ENCODE measurements at regions not wholly inside any gene's neighbourhood (a gene's known extent, or its start where the extent isn't known, plus 50 kb on each side); places are given as distances from the start of the nearest gene placed in this dataset.
"Not testable (repeated sequence)": the region's sequence is repeated elsewhere in the genome, so short reads cannot be mapped to it uniquely, and the experiment has no call there.

DNA sequence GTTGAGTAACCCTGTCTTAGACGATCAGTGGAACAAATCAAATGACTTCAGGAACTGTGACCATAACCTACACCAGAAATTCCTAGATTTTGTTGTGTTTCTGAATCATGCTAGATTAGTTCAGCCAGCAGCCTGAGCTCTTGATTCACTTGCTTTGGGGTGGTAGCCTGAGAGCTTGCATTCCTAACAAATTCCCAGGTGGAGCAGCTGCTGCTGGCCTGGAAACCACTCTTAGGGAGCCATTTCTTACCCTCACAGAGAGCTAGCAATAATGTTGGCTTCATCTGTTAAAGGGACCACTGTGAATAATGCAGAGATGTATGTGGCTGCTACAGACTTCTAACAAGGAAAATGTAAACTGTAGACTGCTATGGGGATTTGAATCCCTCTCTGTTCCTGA is 388.1 kb upstream of the PRR20A start:
- Histone ChIP-seq H3K4me3 (ENCODE audit: low read depth in 1 of 3, low read length in 3 of 3) (no peak overlapping the region), H3K9me3 (ENCODE audit: control insufficient read depth in 4 of 4, low read length in 3 of 4) (no peaks in the 10 kb centered on the region), H3K27ac (ENCODE audit: low read depth in 1 of 2, low read length in 2 of 2) (no peak overlapping the region), H3K4me1 (ENCODE audit: control insufficient read depth in 4 of 4, insufficient read depth in 4 of 4, low read length in 3 of 4) (no peaks in the 10 kb centered on the region), H3K9ac (ENCODE audit: low read depth in 1 of 2, low read length in 2 of 2) (no peak overlapping the region), H3K27me3 (ENCODE audit: control insufficient read depth in 4 of 4, insufficient read depth in 4 of 4, low read length in 3 of 4) (no peaks in the 10 kb centered on the region), H3K36me3 (ENCODE audit: control insufficient read depth in 4 of 4, insufficient read depth in 3 of 4, low read depth in 1 of 4, low read length in 3 of 4) (no peaks in the 10 kb centered on the region)
- TF ChIP-seq, protein P1, sequence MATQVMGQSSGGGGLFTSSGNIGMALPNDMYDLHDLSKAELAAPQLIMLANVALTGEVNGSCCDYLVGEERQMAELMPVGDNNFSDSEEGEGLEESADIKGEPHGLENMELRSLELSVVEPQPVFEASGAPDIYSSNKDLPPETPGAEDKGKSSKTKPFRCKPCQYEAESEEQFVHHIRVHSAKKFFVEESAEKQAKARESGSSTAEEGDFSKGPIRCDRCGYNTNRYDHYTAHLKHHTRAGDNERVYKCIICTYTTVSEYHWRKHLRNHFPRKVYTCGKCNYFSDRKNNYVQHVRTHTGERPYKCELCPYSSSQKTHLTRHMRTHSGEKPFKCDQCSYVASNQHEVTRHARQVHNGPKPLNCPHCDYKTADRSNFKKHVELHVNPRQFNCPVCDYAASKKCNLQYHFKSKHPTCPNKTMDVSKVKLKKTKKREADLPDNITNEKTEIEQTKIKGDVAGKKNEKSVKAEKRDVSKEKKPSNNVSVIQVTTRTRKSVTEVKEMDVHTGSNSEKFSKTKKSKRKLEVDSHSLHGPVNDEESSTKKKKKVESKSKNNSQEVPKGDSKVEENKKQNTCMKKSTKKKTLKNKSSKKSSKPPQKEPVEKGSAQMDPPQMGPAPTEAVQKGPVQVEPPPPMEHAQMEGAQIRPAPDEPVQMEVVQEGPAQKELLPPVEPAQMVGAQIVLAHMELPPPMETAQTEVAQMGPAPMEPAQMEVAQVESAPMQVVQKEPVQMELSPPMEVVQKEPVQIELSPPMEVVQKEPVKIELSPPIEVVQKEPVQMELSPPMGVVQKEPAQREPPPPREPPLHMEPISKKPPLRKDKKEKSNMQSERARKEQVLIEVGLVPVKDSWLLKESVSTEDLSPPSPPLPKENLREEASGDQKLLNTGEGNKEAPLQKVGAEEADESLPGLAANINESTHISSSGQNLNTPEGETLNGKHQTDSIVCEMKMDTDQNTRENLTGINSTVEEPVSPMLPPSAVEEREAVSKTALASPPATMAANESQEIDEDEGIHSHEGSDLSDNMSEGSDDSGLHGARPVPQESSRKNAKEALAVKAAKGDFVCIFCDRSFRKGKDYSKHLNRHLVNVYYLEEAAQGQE (IDR thresholded peaks at IDR 0.05) = no peak
- TF ChIP-seq, protein P2, sequence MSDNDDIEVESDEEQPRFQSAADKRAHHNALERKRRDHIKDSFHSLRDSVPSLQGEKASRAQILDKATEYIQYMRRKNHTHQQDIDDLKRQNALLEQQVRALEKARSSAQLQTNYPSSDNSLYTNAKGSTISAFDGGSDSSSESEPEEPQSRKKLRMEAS (IDR thresholded peaks at IDR 0.05) = no peak
- no peak for TF ChIP-seq HNF4A (conservative IDR thresholded peaks at IDR 0.05)
- TF ChIP-seq, protein P3, sequence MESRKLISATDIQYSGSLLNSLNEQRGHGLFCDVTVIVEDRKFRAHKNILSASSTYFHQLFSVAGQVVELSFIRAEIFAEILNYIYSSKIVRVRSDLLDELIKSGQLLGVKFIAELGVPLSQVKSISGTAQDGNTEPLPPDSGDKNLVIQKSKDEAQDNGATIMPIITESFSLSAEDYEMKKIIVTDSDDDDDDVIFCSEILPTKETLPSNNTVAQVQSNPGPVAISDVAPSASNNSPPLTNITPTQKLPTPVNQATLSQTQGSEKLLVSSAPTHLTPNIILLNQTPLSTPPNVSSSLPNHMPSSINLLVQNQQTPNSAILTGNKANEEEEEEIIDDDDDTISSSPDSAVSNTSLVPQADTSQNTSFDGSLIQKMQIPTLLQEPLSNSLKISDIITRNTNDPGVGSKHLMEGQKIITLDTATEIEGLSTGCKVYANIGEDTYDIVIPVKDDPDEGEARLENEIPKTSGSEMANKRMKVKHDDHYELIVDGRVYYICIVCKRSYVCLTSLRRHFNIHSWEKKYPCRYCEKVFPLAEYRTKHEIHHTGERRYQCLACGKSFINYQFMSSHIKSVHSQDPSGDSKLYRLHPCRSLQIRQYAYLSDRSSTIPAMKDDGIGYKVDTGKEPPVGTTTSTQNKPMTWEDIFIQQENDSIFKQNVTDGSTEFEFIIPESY (IDR thresholded peaks at IDR 0.05) = no peak
- TF ChIP-seq RXRA (IDR thresholded peaks at IDR 0.05) = no peak
- TF ChIP-seq, protein P4, sequence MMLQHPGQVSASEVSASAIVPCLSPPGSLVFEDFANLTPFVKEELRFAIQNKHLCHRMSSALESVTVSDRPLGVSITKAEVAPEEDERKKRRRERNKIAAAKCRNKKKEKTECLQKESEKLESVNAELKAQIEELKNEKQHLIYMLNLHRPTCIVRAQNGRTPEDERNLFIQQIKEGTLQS (IDR thresholded peaks at IDR 0.05) = no peak
- TF ChIP-seq NR2F2 (IDR thresholded peaks at IDR 0.05) = no peak
- TF ChIP-seq TAF1 (conservative IDR thresholded peaks at IDR 0.05) = no peak
- no peak for TF ChIP-seq JUND (IDR thresholded peaks at IDR 0.05)
- no peak for TF ChIP-seq EGR1 (IDR thresholded peaks at IDR 0.05; ENCODE audit: low read depth in 2 of 2)
- TF ChIP-seq, protein P5, sequence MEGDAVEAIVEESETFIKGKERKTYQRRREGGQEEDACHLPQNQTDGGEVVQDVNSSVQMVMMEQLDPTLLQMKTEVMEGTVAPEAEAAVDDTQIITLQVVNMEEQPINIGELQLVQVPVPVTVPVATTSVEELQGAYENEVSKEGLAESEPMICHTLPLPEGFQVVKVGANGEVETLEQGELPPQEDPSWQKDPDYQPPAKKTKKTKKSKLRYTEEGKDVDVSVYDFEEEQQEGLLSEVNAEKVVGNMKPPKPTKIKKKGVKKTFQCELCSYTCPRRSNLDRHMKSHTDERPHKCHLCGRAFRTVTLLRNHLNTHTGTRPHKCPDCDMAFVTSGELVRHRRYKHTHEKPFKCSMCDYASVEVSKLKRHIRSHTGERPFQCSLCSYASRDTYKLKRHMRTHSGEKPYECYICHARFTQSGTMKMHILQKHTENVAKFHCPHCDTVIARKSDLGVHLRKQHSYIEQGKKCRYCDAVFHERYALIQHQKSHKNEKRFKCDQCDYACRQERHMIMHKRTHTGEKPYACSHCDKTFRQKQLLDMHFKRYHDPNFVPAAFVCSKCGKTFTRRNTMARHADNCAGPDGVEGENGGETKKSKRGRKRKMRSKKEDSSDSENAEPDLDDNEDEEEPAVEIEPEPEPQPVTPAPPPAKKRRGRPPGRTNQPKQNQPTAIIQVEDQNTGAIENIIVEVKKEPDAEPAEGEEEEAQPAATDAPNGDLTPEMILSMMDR (IDR thresholded peaks at IDR 0.05; ENCODE audit: low read depth, low read length, missing input control) = no peak
- 69% methylated on average over 1 of the region's 1 CpG for WGBS
- no peak for DNase-seq (ENCODE audit: low spot score)

DNA sequence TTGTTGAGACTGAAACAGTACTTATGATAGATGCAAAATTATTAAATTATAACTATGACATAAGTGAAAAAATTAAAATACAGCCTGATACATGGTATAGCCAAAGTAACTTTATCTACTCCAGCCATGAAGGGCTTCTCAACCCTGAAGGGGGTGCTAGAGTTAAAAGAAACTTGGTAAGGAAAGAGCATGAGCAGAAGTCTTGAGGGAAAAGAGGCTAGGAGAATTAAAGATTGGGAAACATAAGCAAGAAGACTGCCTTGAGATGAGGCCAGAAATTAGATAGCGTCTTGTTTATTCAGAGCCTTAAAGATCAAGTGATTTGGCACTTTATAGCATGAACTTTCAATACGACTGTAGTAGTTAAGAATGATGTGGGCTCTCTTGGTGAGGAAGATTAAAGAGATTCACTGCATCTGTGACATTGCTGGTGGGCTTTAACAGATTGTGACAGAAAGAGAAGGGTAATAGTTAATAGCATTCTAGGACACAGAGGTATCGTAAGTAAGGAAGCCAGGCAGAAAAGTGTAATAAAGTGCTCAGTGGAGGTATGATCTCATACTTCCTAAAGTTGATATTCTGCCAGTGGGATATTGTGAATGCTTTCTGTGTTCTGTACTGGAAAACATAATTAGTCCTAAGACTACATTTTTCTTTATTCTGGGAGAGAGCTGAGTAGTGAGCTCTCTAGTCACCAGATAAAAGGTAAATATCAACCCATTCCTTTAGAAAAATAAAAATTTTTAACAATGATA is 385.4 kb upstream of the PRR20A start:
- Histone ChIP-seq H3K4me1 (ENCODE audit: control insufficient read depth in 4 of 4, insufficient read depth in 4 of 4, low read length in 3 of 4) (no peaks in the 10 kb centered on the region), H3K4me3 (ENCODE audit: low read depth in 1 of 3, low read length in 3 of 3) (no peak overlapping the region), H3K9ac (ENCODE audit: low read depth in 1 of 2, low read length in 2 of 2) (no peak overlapping the region), H3K36me3 (ENCODE audit: control insufficient read depth in 4 of 4, insufficient read depth in 3 of 4, low read depth in 1 of 4, low read length in 3 of 4) (no peaks in the 10 kb centered on the region), H3K9me3 (ENCODE audit: control insufficient read depth in 4 of 4, low read length in 3 of 4) (no peaks in the 10 kb centered on the region), H3K27ac (ENCODE audit: low read depth in 1 of 2, low read length in 2 of 2) (no peak overlapping the region), H3K27me3 (ENCODE audit: control insufficient read depth in 4 of 4, insufficient read depth in 4 of 4, low read length in 3 of 4) (no peaks in the 10 kb centered on the region)
- WGBS = 58% methylated on average over 3 of the region's 3 CpGs
- TF ChIP-seq HNF4A (conservative IDR thresholded peaks at IDR 0.05) (no peak), RAD21 (IDR thresholded peaks at IDR 0.05) (peak; percentile 70 to 73), GABPA (IDR thresholded peaks at IDR 0.05 in 1 of 2, conservative IDR thresholded peaks at IDR 0.05 in 1 of 2) (no peak)
- TF ChIP-seq, protein P5 (IDR thresholded peaks at IDR 0.05; ENCODE audit: low read depth, low read length, missing input control) = peak; percentile 15
- no peak for DNase-seq (ENCODE audit: low spot score)

DNA sequence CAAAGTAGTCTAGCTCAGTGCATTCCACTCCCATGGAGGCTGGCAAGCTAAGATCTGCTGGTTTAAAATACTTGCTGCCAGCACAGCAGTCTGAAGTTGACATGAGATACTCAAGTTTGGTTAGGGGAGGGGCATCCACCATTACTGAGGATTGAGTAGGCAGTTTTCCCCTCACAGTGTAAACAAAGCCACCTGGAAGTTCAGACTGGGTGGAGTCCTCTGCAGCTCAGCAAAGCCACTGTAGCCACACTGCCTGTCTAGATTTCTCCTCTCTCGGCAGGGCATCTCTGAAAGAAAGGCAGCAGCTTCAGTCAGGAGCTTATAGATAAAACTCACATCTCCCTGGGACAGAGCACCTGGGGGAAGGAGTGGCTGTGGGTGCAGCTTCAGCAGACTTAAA is 377.4 kb upstream of the PRR20A start:
- not testable (repeated sequence) for H3K9ac ChIP-seq (ENCODE audit: low read depth in 1 of 2, low read length in 2 of 2); H3K27ac ChIP-seq (ENCODE audit: low read depth in 1 of 2, low read length in 2 of 2); H3K36me3 ChIP-seq (ENCODE audit: control insufficient read depth in 4 of 4, insufficient read depth in 3 of 4, low read depth in 1 of 4, low read length in 3 of 4); H3K27me3 ChIP-seq (ENCODE audit: control insufficient read depth in 4 of 4, insufficient read depth in 4 of 4, low read length in 3 of 4); H3K4me1 ChIP-seq (ENCODE audit: control insufficient read depth in 4 of 4, insufficient read depth in 4 of 4, low read length in 3 of 4); H3K9me3 ChIP-seq (ENCODE audit: control insufficient read depth in 4 of 4, low read length in 3 of 4); H3K4me3 ChIP-seq (ENCODE audit: low read depth in 1 of 3, low read length in 3 of 3); DNase-seq (ENCODE audit: low spot score)
- WGBS = 42% methylated on average over 1 of the region's 1 CpG
